GM18499 (cell line): ENCODE measurements at regions not wholly inside any gene's neighbourhood (a gene's known extent, or its start where the extent isn't known, plus 50 kb on each side); places are given as distances from the start of the nearest gene placed in this dataset.

Source experiments
- ATAC-seq: cut with Tn5 transposase; IDR thresholded peaks from one replicate; pipeline ENCODE4 v1.9.1; 2021; ENCODE audit warnings: moderate number of reproducible peaks; ENCODE audit not compliant: insufficient read depth, unreplicated experiment

- ATAC-seq = no peak
Measured at GRCh38 chr18:77714716-77715115, 465.1 kb downstream of the GALR1 start.

GRCh38 chr18:77716282-77716681, 466.6 kb downstream of the GALR1 start:
- no peak for ATAC-seq

- no peak for ATAC-seq
Measured at GRCh38 chr18:77733292-77733903, 483.8 kb downstream of the GALR1 start.

GRCh38 chr18:77736842-77737241, 487.2 kb downstream of the GALR1 start:
- no peak for ATAC-seq

- no peak for ATAC-seq
Measured at GRCh38 chr18:77737405-77737804, 487.8 kb downstream of the GALR1 start.

- no peak for ATAC-seq
Measured at GRCh38 chr18:77749089-77749488, 499.4 kb downstream of the GALR1 start.

GRCh38 chr18:77750006-77750405, 500.4 kb downstream of the GALR1 start:
- no peak for ATAC-seq

GRCh38 chr18:77754475-77755044, 504.9 kb downstream of the GALR1 start:
- ATAC-seq = no peak

- no peak for ATAC-seq
Measured at GRCh38 chr18:77755187-77755586, 505.5 kb downstream of the GALR1 start.

GRCh38 chr18:77761332-77761731, 511.7 kb downstream of the GALR1 start:
- ATAC-seq = no peak

- ATAC-seq = no peak
Measured at GRCh38 chr18:77762014-77762413, 512.4 kb downstream of the GALR1 start.

GRCh38 chr18:77762642-77763041, 513.0 kb downstream of the GALR1 start:
- ATAC-seq = no peak

- no peak for ATAC-seq
Measured at GRCh38 chr18:77763530-77764145, 514.0 kb downstream of the GALR1 start.

- ATAC-seq = no peak
Measured at GRCh38 chr18:77765468-77765867, 515.8 kb downstream of the GALR1 start.

- ATAC-seq = no peak
Measured at GRCh38 chr18:77766421-77766820, 516.8 kb downstream of the GALR1 start.

GRCh38 chr18:77772177-77772576, 522.5 kb downstream of the GALR1 start:
- no peak for ATAC-seq

- ATAC-seq = no peak
Measured at GRCh38 chr18:77776104-77776503, 526.5 kb downstream of the GALR1 start.

- no peak for ATAC-seq
Measured at GRCh38 chr18:77777163-77777562, 527.5 kb downstream of the GALR1 start.

GRCh38 chr18:77784759-77785379, 535.2 kb downstream of the GALR1 start:
- ATAC-seq = no peak

- ATAC-seq = no peak
Measured at GRCh38 chr18:77785415-77785975, 535.8 kb downstream of the GALR1 start.

- ATAC-seq = no peak
Measured at GRCh38 chr18:77803024-77803423, 553.4 kb downstream of the GALR1 start.
